Esophagus muscularis mucosa (tissue), 4 donors: ENCODE measurements at regions not wholly inside any gene's neighbourhood (a gene's known extent, or its start where the extent isn't known, plus 50 kb on each side); places are given as distances from the start of the nearest gene placed in this dataset.

Experiments
- DNase-seq: peaks from one replicate; pipeline ENCODE4 v3.0.0-alpha.2; 2017; ENCODE audit errors: extremely low spot score
- H3K27ac ChIP-seq, 4 donors: fragments of 200-600 bp; sonication (generic); replicated peaks in 1 of 4; 1 replicate in 3 of 4; 2 replicates in 1 of 4; pipeline ENCODE4 v1.5.1; 2016 to 2019; ENCODE audit warnings: mild to moderate bottlenecking in 1 of 4
- H3K27me3 ChIP-seq, 4 donors: fragments of 200-600 bp; sonication (generic); one replicate each; pipeline versions ENCODE4 v1.5.1 to v1.6.0; 2016 to 2019
- H3K36me3 ChIP-seq, 4 donors: fragments of 200-600 bp; sonication (generic); one replicate each; pipeline ENCODE4 v1.5.1; 2016 to 2019
- H3K4me1 ChIP-seq, 4 donors: fragments of 200-600 bp; sonication (generic); one replicate each; pipeline ENCODE4 v1.5.1; 2016 to 2019
- H3K4me3 ChIP-seq, 4 donors: fragments of 200-600 bp; sonication (generic); 1 replicate in 2 of 4; 2 replicates in 2 of 4; pipeline ENCODE4 v1.5.1; 2016 to 2019; ENCODE audit warnings: mild to moderate bottlenecking in 4 of 4, moderate library complexity in 1 of 4
- H3K9me3 ChIP-seq, 4 donors: fragments of 200-600 bp; sonication (generic); 1 replicate in 3 of 4; 2 replicates in 1 of 4; pipeline ENCODE4 v1.5.1; 2016 to 2019
- EP300 ChIP-seq: sonication (generic); formaldehyde crosslinking; IDR thresholded peaks from one replicate; pipeline ENCODE4 v1.6.1; 2017; ENCODE audit warnings: antibody characterized with exemption
- POLR2A ChIP-seq: fragments of 450-650 bp; IDR thresholded peaks from one replicate; pipeline ENCODE4 v1.6.1; 2017; ENCODE audit warnings: antibody characterized with exemption, moderate library complexity, mild to moderate bottlenecking, low read depth
- POLR2AphosphoS5 ChIP-seq, 2 donors: sonication (generic); formaldehyde crosslinking; IDR thresholded peaks; one replicate each; pipeline ENCODE4 v1.6.1; 2017; ENCODE audit warnings: antibody characterized with exemption in 2 of 2
- WGBS: methylation state at CpG from one replicate; pipeline ENCODE4 v1.1.5; 2018; 5-methylcytosine and 5-hydroxymethylcytosine counted together
- intact Hi-C: fragments of 100-400 bp; cut with DNase I; formaldehyde crosslinking; loops from one replicate; pipeline ENCODE4 v1.15.1; 2023
- TF ChIP-seq, protein P1 (sequence below), 3 experiments: fragments of 200-600 bp in 2 of 3; fragments of 450-650 bp in 1 of 3; sonication (generic) in 2 of 3; IDR thresholded peaks; one replicate each; pipeline ENCODE4 v1.5.1; 2017 to 2019; ENCODE audit warnings: antibody characterized with exemption in 3 of 3, mild to moderate bottlenecking in 2 of 3, moderate library complexity in 1 of 3

DNA sequence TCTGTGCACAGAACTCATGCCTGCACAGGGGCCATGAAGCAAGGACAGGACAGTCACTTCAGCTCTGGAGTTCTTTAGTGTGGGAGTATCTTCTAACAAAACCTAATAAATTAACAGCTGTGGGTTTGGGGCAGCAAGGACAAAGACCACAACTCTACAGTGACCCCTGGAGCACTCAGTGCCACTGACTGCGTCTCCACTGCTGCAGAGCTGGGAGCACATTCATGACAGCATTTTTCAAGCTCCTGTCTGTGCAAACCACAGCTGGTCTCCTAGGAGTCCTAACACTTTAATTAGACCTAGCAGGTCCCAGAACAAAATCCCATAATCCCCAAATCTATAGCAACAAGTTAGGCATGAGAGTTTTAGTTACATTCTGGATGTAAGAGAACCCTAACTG, 76.5 kb downstream of the RTL9 start:
- Histone ChIP-seq H3K36me3 (no peaks in the 10 kb centered on the region), H3K4me3 (no peak overlapping the region), H3K27ac (no peak overlapping the region), H3K27me3 (peaks cover 0 to 9% (median 0%) of the 10 kb centered on the region in 4 donors), H3K9me3 (no peaks in the 10 kb centered on the region), H3K4me1 (no peaks in the 10 kb centered on the region)
- intact Hi-C loops: no loop called here
- WGBS: 50% methylated on average over 1 of the region's 1 CpG
- TF ChIP-seq POLR2A (no peak), POLR2AphosphoS5 (IDR thresholded peaks at IDR 0.05) (no peak), EP300 (no peak)
- TF ChIP-seq, protein P1, sequence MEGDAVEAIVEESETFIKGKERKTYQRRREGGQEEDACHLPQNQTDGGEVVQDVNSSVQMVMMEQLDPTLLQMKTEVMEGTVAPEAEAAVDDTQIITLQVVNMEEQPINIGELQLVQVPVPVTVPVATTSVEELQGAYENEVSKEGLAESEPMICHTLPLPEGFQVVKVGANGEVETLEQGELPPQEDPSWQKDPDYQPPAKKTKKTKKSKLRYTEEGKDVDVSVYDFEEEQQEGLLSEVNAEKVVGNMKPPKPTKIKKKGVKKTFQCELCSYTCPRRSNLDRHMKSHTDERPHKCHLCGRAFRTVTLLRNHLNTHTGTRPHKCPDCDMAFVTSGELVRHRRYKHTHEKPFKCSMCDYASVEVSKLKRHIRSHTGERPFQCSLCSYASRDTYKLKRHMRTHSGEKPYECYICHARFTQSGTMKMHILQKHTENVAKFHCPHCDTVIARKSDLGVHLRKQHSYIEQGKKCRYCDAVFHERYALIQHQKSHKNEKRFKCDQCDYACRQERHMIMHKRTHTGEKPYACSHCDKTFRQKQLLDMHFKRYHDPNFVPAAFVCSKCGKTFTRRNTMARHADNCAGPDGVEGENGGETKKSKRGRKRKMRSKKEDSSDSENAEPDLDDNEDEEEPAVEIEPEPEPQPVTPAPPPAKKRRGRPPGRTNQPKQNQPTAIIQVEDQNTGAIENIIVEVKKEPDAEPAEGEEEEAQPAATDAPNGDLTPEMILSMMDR (IDR thresholded peaks at IDR 0.05): no peak
- DNase-seq: no peak

DNA sequence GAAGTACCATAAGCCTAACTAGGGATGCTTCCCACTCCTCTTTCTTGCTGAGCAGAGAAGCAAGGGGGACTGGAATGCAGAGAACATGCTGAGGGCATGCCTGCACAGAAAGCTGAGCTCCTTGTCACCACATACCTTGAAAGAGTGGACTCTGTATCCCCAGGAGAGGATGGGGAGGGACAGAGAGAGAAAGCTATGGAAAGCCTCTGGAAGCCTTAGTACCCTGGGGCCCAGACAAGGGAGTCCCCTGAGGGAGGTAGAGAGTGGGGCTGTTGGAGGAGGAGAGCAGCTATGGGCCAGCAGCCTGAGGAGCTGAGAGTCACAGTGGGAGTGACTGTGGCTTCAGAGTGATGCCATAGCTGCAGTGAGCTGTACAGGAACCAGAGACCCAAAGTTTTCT, 77.9 kb downstream of the RTL9 start:
- Histone ChIP-seq H3K4me1 (no peaks in the 10 kb centered on the region), H3K36me3 (no peaks in the 10 kb centered on the region)

DNA sequence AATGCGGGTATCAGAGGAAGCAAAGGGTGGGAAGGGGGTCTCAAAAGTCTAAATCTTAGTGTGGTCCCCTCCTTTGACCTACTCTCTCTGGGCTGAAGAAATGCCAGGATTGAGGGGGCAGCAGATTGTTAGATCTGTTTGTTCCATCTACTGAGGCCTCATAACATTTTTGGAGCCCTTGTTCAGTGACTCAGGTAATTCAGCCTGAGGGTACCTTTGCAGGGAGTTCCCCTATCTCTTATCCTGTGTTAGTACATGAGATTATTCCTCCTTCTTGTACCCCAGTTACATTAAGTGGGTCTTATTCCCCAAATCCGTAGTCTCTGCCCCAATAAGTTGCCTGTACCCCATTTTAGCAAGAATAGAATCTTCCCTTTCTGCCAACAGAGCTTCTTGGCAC, 79.0 kb downstream of the RTL9 start:
- H3K9me3 ChIP-seq: no peaks in the 10 kb centered on the region
- H3K27me3 ChIP-seq: peaks cover 0 to 3% (median 0%) of the 10 kb centered on the region in 4 donors
- H3K4me3 ChIP-seq: no peak overlapping the region
- no peak for DNase-seq
- WGBS: 60% methylated on average over 2 of the region's 2 CpGs
- intact Hi-C loops: no loop called here
- H3K27ac ChIP-seq: no peak overlapping the region
- TF ChIP-seq, protein P1 (IDR thresholded peaks at IDR 0.05): no peak
- TF ChIP-seq EP300 (no peak), POLR2AphosphoS5 (IDR thresholded peaks at IDR 0.05) (no peak), POLR2A (no peak)
- no peaks in the 10 kb centered on the region for H3K4me1 ChIP-seq
- H3K36me3 ChIP-seq: no peaks in the 10 kb centered on the region

More for the DNA sequence above, 77.9 kb downstream of the RTL9 start:
- no peak for DNase-seq
- intact Hi-C loops: no loop called here
- peaks cover 0 to 9% (median 0%) of the 10 kb centered on the region in 4 donors for H3K27me3 ChIP-seq
- H3K4me3 ChIP-seq: no peak overlapping the region
- H3K9me3 ChIP-seq: no peaks in the 10 kb centered on the region
- no peak overlapping the region for H3K27ac ChIP-seq
- TF ChIP-seq EP300: no peak
- TF ChIP-seq, protein P1 (IDR thresholded peaks at IDR 0.05): no peak
- TF ChIP-seq POLR2AphosphoS5 (IDR thresholded peaks at IDR 0.05): no peak
- no peak for TF ChIP-seq POLR2A

DNA sequence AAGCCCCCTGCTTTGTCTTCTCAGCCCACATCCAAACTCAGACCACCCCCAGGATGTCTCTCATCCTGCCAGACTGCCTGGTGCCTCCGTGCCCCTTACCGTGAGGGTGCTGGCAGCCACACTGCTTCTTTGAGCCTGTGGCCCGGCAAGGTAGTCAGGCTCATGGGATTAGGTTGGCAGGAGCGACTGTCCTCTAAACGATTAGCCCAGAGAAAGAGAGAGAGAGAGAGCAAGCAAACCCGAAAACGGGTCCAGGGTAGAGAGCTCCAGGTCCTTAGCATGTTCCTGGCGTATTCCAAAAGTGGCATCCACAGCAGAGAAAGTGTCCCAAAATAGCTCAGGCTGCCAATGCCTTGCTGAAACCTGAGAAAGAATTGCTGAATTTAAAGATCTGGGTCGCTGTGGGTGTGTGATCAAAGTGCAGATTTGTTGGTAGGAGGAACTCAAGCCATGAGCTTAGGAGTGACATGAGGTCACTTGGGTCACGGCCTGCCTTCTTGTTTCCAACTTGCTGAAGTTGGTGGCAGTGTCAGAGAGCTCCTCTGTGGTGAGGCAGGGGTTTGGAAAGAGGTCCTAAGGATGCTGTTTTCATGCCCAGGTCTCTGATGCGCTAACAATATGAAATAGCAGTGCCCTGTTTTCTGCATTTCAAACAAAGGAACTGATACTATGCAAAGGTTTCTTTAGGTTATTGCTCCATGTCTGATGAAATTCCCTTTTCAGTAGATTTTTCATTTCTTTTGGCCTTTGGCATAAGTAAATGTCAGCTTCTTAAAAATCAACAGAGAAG, 81.6 kb downstream of the RTL9 start:
- H3K36me3 ChIP-seq: no peaks in the 10 kb centered on the region
- intact Hi-C loops: no loop called here
- TF ChIP-seq EP300 (no peak), POLR2A (no peak), POLR2AphosphoS5 (IDR thresholded peaks at IDR 0.05) (no peak)
- TF ChIP-seq, protein P1 (IDR thresholded peaks at IDR 0.05): no peak
- no peak for DNase-seq
- H3K4me3 ChIP-seq: no peak overlapping the region
- H3K27ac ChIP-seq: no peak overlapping the region
- WGBS: 76% methylated on average over 11 of the region's 11 CpGs
- no peaks in the 10 kb centered on the region for H3K4me1 ChIP-seq
- H3K27me3 ChIP-seq: peaks cover 0 to 3% (median 0%) of the 10 kb centered on the region in 4 donors
- H3K9me3 ChIP-seq: no peaks in the 10 kb centered on the region
